OCI-LY3 (cell line): ENCODE measurements at regions not wholly inside any gene's neighbourhood (a gene's known extent, or its start where the extent isn't known, plus 50 kb on each side); places are given as distances from the start of the nearest gene placed in this dataset.

Experiments
- H2AFZ ChIP-seq: fragments of 200-600, 300-600 bp; shearing (Covaris generic); 2 replicates; pipeline ENCODE4 v1.6.0; 2014; ENCODE audit warnings: antibody characterized with exemption, low read depth, low read length
- H3K27ac ChIP-seq: fragments of 200-600, 300-600 bp; sonication (generic); 2 replicates; pipeline ENCODE4 v1.5.1; 2014; ENCODE audit warnings: mild to moderate bottlenecking, low read length, moderate library complexity, mixed read lengths
- H3K27me3 ChIP-seq: fragments of 200-600, 300-600 bp; sonication (generic); 2 replicates; pipeline ENCODE4 v1.6.1; 2014; ENCODE audit warnings: low read depth, low read length, mixed read lengths
- H3K36me3 ChIP-seq: fragments of 200-600, 300-600 bp; sonication (generic); replicated peaks from 2 replicates; pipeline ENCODE3; 2014; ENCODE audit warnings: low read depth, low read length, mixed read lengths
- H3K4me1 ChIP-seq: fragments of 300-600, 200-600 bp; sonication (generic); 2 replicates; pipeline ENCODE4 v1.6.1; 2014; ENCODE audit warnings: low read length, mixed read lengths
- H3K4me2 ChIP-seq: fragments of 200-600, 300-600 bp; sonication (generic); 2 replicates; pipeline ENCODE4 v1.6.1; 2014; ENCODE audit warnings: low read length, mixed read lengths
- H3K4me3 ChIP-seq: fragments of 300-600, 200-600 bp; sonication (generic); 2 replicates; pipeline ENCODE4 v1.5.1; 2014; ENCODE audit warnings: antibody characterized with exemption, mild to moderate bottlenecking, low read length, moderate library complexity
- H3K79me2 ChIP-seq: fragments of 300-600, 200-600 bp; shearing (Covaris generic); 2 replicates; pipeline ENCODE4 v1.6.1; 2014; ENCODE audit warnings: mild to moderate bottlenecking, low read length, mixed read lengths
- H3K9ac ChIP-seq: fragments of 300-600, 200-600 bp; shearing (Covaris generic); 2 replicates; pipeline ENCODE4 v1.6.0; 2014; ENCODE audit warnings: mild to moderate bottlenecking, low read length, moderate library complexity
- H3K9me3 ChIP-seq: fragments of 200-600, 300-600 bp; shearing (Covaris generic); 2 replicates; pipeline ENCODE4 v1.6.1; 2014; ENCODE audit warnings: low read length, mixed read lengths; ENCODE audit not compliant: insufficient read depth
- H4K20me1 ChIP-seq: fragments of 200-600, 300-600 bp; sonication (generic); 2 replicates; pipeline ENCODE4 v1.6.1; 2016; ENCODE audit warnings: low read length, mixed read lengths; ENCODE audit not compliant: insufficient read depth
- EZH2phosphoT487 ChIP-seq: fragments of 200-600 bp; shearing (Covaris generic); IDR thresholded peaks from 2 replicates; pipeline ENCODE4 v1.6.1; 2018; ENCODE audit warnings: antibody characterized with exemption, mixed run types, low read depth
- TF ChIP-seq, protein P1 (sequence below): fragments of 200-600, 300-600 bp; sonication (generic); IDR thresholded peaks from 2 replicates; pipeline ENCODE4 v1.5.1; 2014; ENCODE audit warnings: antibody characterized with exemption, low read length, low read depth

DNA sequence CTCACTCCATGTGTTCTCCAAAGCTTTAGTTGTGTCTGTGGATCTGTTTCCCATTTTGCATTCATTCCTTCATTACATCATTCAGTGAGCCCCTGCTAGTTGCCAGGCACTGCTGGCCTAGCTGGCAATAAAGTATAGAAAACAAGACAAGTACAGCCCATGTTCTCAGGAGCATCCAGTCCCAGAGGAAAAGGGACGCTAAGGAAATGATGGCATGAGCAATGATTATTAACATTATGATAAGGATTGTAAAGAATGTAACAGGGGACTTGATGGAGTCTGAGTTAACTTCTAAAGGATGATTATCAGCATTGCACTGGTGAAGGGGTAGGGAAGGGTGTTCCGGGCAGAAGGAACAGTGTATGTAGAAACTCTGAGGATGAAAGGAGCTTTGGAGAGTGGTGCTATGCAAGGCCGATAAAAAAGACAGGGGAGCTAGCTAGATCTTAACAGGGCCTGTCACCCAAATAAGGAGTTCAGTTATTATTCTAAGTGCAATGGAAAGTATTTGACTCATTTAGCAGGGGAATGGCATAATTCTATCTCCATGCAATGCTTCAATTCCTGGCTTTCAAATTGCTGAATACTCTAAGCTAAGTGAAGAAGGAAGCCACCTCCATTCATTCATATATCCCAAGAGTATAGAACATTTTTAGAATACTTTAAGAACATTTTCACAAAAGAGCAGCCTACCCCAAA is 258.2 kb upstream of the STT3B start:
- Histone ChIP-seq H2AFZ (no peak overlapping the region), H3K4me3 (no peak overlapping the region)

DNA sequence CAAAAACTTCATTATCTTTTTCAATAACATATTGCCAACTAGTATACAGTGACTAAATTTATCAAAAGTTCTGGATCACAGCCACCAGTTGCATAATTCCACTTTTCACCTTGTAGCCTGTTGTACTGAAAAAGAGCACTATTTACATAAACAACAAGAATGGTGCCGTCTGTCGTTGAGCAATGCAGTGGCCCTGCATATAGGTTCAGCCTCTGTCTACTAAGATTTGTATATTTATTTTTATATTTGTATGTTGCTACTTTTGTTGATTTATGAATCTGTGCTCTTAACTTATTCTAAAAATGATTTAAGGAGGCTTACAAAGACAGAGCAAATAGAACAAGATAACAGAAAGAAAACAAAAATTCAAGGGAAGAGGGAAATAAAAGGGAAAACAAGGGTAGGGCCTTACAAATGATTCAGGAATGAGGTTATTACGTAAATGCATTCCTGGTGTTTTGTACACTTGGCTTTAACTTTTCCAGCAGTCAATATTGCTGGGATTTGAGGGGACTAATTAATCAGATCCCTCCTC is 257.6 kb upstream of the STT3B start:
- no peaks in the 10 kb centered on the region for H3K36me3 ChIP-seq
- H4K20me1 ChIP-seq: no peaks in the 10 kb centered on the region
- H3K9ac ChIP-seq: no peak overlapping the region
- H3K79me2 ChIP-seq: no peaks in the 10 kb centered on the region
- H3K4me2 ChIP-seq: no peak overlapping the region
- H3K9me3 ChIP-seq: no peaks in the 10 kb centered on the region
- no peak overlapping the region for H2AFZ ChIP-seq
- H3K4me3 ChIP-seq: no peak overlapping the region
- no peaks in the 10 kb centered on the region for H3K27me3 ChIP-seq
- H3K27ac ChIP-seq: no peak overlapping the region
- H3K4me1 ChIP-seq: 0 out of 2 replicates have a peak, but pooled peaks cover 2% of the 10 kb centered on the region
- TF ChIP-seq, protein P1, sequence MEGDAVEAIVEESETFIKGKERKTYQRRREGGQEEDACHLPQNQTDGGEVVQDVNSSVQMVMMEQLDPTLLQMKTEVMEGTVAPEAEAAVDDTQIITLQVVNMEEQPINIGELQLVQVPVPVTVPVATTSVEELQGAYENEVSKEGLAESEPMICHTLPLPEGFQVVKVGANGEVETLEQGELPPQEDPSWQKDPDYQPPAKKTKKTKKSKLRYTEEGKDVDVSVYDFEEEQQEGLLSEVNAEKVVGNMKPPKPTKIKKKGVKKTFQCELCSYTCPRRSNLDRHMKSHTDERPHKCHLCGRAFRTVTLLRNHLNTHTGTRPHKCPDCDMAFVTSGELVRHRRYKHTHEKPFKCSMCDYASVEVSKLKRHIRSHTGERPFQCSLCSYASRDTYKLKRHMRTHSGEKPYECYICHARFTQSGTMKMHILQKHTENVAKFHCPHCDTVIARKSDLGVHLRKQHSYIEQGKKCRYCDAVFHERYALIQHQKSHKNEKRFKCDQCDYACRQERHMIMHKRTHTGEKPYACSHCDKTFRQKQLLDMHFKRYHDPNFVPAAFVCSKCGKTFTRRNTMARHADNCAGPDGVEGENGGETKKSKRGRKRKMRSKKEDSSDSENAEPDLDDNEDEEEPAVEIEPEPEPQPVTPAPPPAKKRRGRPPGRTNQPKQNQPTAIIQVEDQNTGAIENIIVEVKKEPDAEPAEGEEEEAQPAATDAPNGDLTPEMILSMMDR: no peak
- no peak for TF ChIP-seq EZH2phosphoT487

More for the DNA sequence above, 258.2 kb upstream of the STT3B start:
- no peaks in the 10 kb centered on the region for H3K27me3 ChIP-seq
- H4K20me1 ChIP-seq: no peaks in the 10 kb centered on the region
- no peak overlapping the region for H3K27ac ChIP-seq
- H3K9ac ChIP-seq: no peak overlapping the region
- 0 out of 2 replicates have a peak, but pooled peaks cover 2% of the 10 kb centered on the region for H3K4me1 ChIP-seq
- no peaks in the 10 kb centered on the region for H3K79me2 ChIP-seq
- no peaks in the 10 kb centered on the region for H3K9me3 ChIP-seq
- TF ChIP-seq, protein P1: no peak
- no peak for TF ChIP-seq EZH2phosphoT487
- no peaks in the 10 kb centered on the region for H3K36me3 ChIP-seq
- H3K4me2 ChIP-seq: no peak overlapping the region

DNA sequence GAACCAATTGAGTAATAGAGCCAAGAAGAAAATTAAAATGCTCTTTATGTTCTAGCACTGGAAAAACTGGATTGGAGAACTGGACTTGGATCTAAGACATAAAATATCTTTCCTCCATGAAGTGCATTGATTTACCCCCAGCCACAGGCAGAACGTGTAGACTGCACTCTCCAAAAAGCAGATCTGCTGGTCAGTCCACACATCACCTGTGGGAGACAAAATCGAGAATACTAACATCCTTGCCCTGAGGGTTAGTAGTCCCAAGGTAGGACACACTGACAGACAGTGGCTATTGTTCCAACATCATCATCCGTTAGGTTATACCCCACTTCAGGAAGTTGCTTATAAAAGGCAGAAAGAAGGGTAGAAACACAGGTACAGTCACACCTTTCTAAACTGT is 257.1 kb upstream of the STT3B start:
- no peaks in the 10 kb centered on the region for H3K79me2 ChIP-seq
- TF ChIP-seq, protein P1: no peak
- TF ChIP-seq EZH2phosphoT487: no peak
- H3K27me3 ChIP-seq: no peaks in the 10 kb centered on the region
- no peak overlapping the region for H3K9ac ChIP-seq
- H3K36me3 ChIP-seq: no peaks in the 10 kb centered on the region
- H3K27ac ChIP-seq: no peak overlapping the region
- H2AFZ ChIP-seq: no peak overlapping the region
- H3K4me2 ChIP-seq: no peak overlapping the region
- H3K9me3 ChIP-seq: no peaks in the 10 kb centered on the region
- 0 out of 2 replicates have a peak, but pooled peaks cover 2% of the 10 kb centered on the region for H3K4me1 ChIP-seq
- H4K20me1 ChIP-seq: no peaks in the 10 kb centered on the region
- H3K4me3 ChIP-seq: no peak overlapping the region

DNA sequence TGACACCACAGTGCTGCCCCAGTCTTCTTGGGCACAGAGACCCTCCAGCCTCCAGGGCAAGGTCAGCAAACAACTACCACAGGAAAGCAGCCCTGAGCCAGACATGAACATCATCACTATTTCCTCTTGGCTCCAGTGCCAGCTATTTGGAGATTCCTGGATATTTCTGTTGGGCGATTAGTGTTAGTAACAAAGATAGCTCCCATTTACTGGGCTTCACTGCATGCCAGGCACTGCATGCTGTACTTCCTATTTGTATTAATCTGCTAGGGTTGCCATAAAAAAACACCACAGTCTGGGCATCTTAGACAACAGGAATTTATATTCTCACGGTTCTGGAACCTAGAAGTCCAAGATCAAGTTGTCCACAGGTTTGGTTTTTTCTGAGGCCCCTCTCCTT is 255.1 kb upstream of the STT3B start:
- Histone ChIP-seq H3K79me2 (no peaks in the 10 kb centered on the region), H3K27me3 (no peaks in the 10 kb centered on the region), H3K27ac (no peak overlapping the region), H3K4me1 (0 out of 2 replicates have a peak, but pooled peaks cover 2% of the 10 kb centered on the region), H2AFZ (no peak overlapping the region), H3K9me3 (no peaks in the 10 kb centered on the region), H3K4me2 (no peak overlapping the region), H3K9ac (no peak overlapping the region), H4K20me1 (no peaks in the 10 kb centered on the region), H3K36me3 (no peaks in the 10 kb centered on the region), H3K4me3 (no peak overlapping the region)
- TF ChIP-seq, protein P1: no peak
- TF ChIP-seq EZH2phosphoT487: no peak
